Fibroblast of lung (primary cell): ENCODE measurements at regions not wholly inside any gene's neighbourhood (a gene's known extent, or its start where the extent isn't known, plus 50 kb on each side); places are given as distances from the start of the nearest gene placed in this dataset.
"Not testable (repeated sequence)": the region's sequence is repeated elsewhere in the genome, so short reads cannot be mapped to it uniquely, and the experiment has no call there.

Experiments
- EZH2 ChIP-seq: IDR thresholded peaks from 2 replicates; pipeline ENCODE4 v1.5.1; 2012; ENCODE audit warnings: low read length, control low read depth, mild to moderate bottlenecking; ENCODE audit errors: missing control alignments
- TF ChIP-seq, protein P1 (sequence below), 2 donors: IDR thresholded peaks in 1 of 2; conservative IDR thresholded peaks in 1 of 2; 1 replicate in 1 of 2; 2 replicates in 1 of 2; pipeline ENCODE4 v1.5.1; 2011 to 2012; ENCODE audit warnings: low read length in 2 of 2, control low read depth in 1 of 2, inconsistent platforms in 1 of 2, low read depth in 1 of 2, mild to moderate bottlenecking in 1 of 2

GRCh38 chr16:29252311-29252710 is 154.2 kb downstream of the NPIPB11 start:
- TF ChIP-seq, protein P1, sequence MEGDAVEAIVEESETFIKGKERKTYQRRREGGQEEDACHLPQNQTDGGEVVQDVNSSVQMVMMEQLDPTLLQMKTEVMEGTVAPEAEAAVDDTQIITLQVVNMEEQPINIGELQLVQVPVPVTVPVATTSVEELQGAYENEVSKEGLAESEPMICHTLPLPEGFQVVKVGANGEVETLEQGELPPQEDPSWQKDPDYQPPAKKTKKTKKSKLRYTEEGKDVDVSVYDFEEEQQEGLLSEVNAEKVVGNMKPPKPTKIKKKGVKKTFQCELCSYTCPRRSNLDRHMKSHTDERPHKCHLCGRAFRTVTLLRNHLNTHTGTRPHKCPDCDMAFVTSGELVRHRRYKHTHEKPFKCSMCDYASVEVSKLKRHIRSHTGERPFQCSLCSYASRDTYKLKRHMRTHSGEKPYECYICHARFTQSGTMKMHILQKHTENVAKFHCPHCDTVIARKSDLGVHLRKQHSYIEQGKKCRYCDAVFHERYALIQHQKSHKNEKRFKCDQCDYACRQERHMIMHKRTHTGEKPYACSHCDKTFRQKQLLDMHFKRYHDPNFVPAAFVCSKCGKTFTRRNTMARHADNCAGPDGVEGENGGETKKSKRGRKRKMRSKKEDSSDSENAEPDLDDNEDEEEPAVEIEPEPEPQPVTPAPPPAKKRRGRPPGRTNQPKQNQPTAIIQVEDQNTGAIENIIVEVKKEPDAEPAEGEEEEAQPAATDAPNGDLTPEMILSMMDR (conservative IDR thresholded peaks at IDR 0.05 in 1 of 2, IDR thresholded peaks at IDR 0.05 in 1 of 2; ENCODE audit: low read depth in 1 of 2, low read length in 2 of 2): not testable (repeated sequence)
- TF ChIP-seq EZH2: not testable (repeated sequence)
